ENCODE measurements at regions not wholly inside any gene's neighbourhood (a gene's known extent, or its start where the extent isn't known, plus 50 kb on each side); places are given as distances from the start of the nearest gene placed in this dataset.

DNA sequence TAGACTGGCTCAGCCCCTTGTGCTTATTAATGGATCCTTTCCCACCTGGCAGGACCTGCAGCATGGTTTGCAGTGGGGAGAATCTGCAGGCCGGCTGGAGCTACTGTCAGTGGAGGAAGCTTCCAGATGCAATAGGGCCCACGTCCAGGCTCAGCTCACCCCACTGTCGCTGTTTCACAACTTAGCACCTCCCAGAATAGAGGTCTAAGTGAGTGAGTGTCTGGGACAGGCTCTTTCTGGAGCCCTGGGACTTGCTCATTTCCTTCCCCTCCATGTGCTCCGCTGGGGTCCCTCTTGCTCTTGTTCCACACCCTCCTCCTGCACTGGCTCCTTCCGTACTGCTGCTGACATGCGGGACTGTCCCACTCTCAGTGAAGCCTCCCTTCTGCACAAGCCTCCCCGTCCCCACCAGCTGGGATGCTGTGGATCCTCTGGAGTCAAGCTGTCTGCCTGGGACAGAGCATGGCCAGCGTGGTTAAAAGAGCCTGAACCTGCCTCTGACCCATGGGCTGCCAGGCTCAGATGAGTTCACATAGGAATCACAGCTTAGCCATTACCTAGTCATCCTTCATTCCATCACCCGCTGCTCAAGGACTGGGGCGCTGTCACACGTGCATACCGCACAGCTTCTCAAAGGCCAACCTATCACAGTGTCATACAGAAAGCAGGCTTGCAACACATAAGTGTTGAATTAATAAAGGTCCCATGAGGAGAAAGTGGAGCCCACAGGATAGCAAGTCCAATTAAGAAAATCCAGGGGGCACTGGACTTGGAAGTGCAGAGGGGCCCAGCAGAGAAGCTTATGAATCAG is 135.9 kb downstream of the ACKR3 start:
- TF ChIP-seq, protein P1, sequence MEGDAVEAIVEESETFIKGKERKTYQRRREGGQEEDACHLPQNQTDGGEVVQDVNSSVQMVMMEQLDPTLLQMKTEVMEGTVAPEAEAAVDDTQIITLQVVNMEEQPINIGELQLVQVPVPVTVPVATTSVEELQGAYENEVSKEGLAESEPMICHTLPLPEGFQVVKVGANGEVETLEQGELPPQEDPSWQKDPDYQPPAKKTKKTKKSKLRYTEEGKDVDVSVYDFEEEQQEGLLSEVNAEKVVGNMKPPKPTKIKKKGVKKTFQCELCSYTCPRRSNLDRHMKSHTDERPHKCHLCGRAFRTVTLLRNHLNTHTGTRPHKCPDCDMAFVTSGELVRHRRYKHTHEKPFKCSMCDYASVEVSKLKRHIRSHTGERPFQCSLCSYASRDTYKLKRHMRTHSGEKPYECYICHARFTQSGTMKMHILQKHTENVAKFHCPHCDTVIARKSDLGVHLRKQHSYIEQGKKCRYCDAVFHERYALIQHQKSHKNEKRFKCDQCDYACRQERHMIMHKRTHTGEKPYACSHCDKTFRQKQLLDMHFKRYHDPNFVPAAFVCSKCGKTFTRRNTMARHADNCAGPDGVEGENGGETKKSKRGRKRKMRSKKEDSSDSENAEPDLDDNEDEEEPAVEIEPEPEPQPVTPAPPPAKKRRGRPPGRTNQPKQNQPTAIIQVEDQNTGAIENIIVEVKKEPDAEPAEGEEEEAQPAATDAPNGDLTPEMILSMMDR (IDR thresholded peaks at IDR 0.05; ENCODE audit: low read length): no peak
- TF ChIP-seq EZH2phosphoT487 (IDR thresholded peaks at IDR 0.05; ENCODE audit: low read length) (no peak), EZH2 (optimal IDR thresholded peaks at IDR 0.05; ENCODE audit: low read depth, low read length) (no peak)
